C4-2B (cell line): ENCODE measurements at regions not wholly inside any gene's neighbourhood (a gene's known extent, or its start where the extent isn't known, plus 50 kb on each side); places are given as distances from the start of the nearest gene placed in this dataset.

Experiments
- H3K27ac ChIP-seq: fragments of 450-650 bp; 2 replicates; pipeline ENCODE4 v1.5.1; 2017
- CTCF ChIP-seq: fragments of 450-650 bp; conservative IDR thresholded peaks from 2 replicates; pipeline ENCODE4 v1.5.1; 2017; ENCODE audit warnings: mild to moderate bottlenecking
- ZFX ChIP-seq: fragments of 450-650 bp; IDR thresholded peaks from 2 replicates; pipeline ENCODE4 v1.6.1; 2017

DNA sequence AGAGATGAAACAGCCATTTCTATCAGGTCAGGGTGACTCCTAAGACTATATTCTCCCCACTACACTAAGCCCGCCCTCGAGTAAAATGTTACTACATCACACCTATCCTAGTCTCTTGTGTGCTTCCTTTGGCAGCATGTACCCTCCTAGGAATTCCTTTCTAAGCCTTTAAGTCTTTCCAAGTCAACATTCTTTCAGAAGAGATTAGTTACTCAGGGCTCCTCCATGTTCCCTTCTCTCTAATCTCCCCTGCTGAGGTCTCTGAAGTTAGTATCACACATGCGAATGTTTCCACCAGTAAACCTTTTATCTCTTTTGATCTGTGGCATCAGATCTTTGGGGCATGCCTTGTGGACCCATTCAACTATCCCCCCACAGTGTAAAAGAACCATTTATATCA is 873.7 kb upstream of the FAT3 start:
- no peak for TF ChIP-seq CTCF
- no peak for TF ChIP-seq ZFX
- no peak overlapping the region for H3K27ac ChIP-seq

DNA sequence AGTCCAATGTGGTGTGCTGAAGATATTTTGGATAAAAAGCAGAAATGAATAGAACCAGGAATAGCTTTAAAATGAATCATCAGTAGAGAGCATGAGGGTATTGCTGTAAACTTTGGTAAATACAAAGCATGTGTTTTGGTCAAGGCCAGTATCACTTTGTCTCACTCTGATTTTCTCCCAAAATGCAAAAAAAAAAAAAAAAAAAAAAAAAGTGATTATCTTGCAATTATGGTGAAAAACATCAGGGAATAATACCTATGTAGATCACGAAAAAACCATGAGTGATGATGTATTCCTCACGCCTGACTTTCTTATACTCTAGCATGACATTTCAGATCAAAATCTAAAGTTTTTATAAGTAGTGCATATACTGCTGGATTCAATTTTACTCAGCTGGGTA is 897.9 kb upstream of the FAT3 start:
- TF ChIP-seq CTCF (no peak), ZFX (no peak)
- no peak overlapping the region for H3K27ac ChIP-seq

- H3K27ac ChIP-seq: no peak overlapping the region
- TF ChIP-seq CTCF: no peak
- no peak for TF ChIP-seq ZFX
Observed at GRCh38 chr11:91326280-91326679, 898.3 kb upstream of the FAT3 start.

- no peak for TF ChIP-seq CTCF
- no peak for TF ChIP-seq ZFX
Observed at GRCh38 chr11:91314521-91314920, 910.1 kb upstream of the FAT3 start.

DNA sequence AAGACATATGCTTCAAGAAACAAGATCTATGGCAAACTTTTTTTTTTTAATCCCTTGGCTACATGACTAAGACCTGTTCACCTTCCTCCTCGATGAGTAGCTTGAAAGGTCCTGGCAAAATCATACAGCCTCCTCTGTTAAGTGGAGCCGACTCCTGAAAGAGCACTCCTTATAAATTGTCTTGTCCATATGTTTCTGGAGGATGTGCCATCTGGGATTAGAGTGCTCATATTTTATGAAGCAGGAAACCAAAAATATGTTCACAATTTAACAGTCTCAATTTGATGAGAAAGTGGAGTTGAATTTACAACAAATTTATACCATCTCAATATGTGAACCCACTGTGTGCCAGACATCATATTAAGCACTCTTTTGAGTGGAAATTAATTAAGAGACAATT is 912.1 kb upstream of the FAT3 start:
- H3K27ac ChIP-seq: no peak overlapping the region
- no peak for TF ChIP-seq ZFX
- TF ChIP-seq CTCF: no peak

More at GRCh38 chr11:91314521-91314920, 910.1 kb upstream of the FAT3 start:
- H3K27ac ChIP-seq: no peak overlapping the region

- TF ChIP-seq CTCF: no peak
- TF ChIP-seq ZFX: no peak
- no peak overlapping the region for H3K27ac ChIP-seq
Observed at GRCh38 chr11:91310085-91310484, 914.5 kb upstream of the FAT3 start.

DNA sequence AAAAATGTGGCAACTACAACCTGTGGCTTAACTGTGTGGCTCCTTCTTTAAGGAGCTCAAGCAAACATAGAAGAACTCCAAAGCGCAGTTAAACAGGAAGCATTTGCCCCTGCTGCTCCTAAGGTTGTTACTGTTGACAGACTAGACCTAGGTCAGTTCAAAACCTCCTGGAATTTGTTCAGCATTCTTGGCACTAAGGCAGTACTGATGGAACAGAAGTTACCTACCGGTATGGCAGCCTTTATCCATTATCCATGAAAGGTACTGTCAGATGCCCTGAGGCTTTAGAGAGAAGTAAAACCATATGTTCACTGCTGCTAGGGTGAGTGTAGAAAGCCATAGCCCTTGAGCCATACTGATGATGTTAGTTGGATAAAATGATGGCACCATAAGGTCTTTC is 916.5 kb upstream of the FAT3 start:
- TF ChIP-seq CTCF: no peak
- no peak for TF ChIP-seq ZFX

More for the DNA sequence above, 916.5 kb upstream of the FAT3 start:
- no peak overlapping the region for H3K27ac ChIP-seq
